GM12891 (cell line): ENCODE measurements at regions not wholly inside any gene's neighbourhood (a gene's known extent, or its start where the extent isn't known, plus 50 kb on each side); places are given as distances from the start of the nearest gene placed in this dataset.

Experiments
- POLR2A ChIP-seq: IDR thresholded peaks from 2 replicates; pipeline ENCODE4 v1.6.1; 2011; ENCODE audit warnings: low read depth, low read length, control low read depth
- POLR2AphosphoS5 ChIP-seq: IDR thresholded peaks from 2 replicates; pipeline ENCODE4 v1.6.1; 2011; ENCODE audit warnings: low read depth, low read length, control low read depth
- SPI1 ChIP-seq: IDR thresholded peaks from 2 replicates; pipeline ENCODE4 v1.6.1; 2011; ENCODE audit warnings: low read depth, low read length, control low read depth

DNA sequence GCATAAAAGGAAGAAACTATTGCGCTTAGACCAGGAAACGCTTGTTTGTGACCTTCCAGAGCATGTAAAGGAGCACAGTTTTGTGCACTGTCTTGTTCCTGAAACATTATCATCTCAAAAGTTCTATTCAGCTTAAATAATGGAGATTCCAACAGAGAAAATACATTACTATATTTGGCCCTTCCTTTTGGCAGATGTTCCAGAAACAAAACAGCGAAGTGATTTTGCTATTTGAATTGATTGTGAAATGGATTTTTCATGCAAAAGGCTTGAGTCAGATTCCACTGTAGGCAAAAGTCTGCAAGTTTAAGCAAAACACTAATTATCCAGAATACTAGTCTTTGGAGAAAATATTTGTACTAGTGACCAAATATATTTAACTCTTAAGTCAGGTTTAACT is 80.3 kb upstream of the PTBP2 start:
- TF ChIP-seq POLR2A (no peak), SPI1 (no peak), POLR2AphosphoS5 (no peak)
